Esophagus squamous epithelium (tissue), 4 donors: ENCODE measurements at regions not wholly inside any gene's neighbourhood (a gene's known extent, or its start where the extent isn't known, plus 50 kb on each side); places are given as distances from the start of the nearest gene placed in this dataset.
"Not testable (repeated sequence)": the region's sequence is repeated elsewhere in the genome, so short reads cannot be mapped to it uniquely, and the experiment has no call there.

Experiments used
- CTCF ChIP-seq, 6 experiments: fragments of 450-650 bp in 4 of 6; fragments of 200-600 bp in 2 of 6; sonication (generic) in 2 of 6; IDR thresholded peaks; one replicate each; pipeline ENCODE4 v1.5.1; 2016 to 2019; ENCODE audit warnings: antibody characterized with exemption in 6 of 6, mild to moderate bottlenecking in 4 of 6, moderate library complexity in 4 of 6
- POLR2A ChIP-seq, 4 donors: fragments of 450-650 bp; IDR thresholded peaks; one replicate each; pipeline ENCODE4 v1.6.1; 2017; ENCODE audit warnings: antibody characterized with exemption in 4 of 4, mild to moderate bottlenecking in 4 of 4, moderate library complexity in 3 of 4

- not testable (repeated sequence) for TF ChIP-seq CTCF, POLR2A (IDR thresholded peaks at IDR 0.05)
Measured at GRCh38 chr21:23548924-23549323, 2058.4 kb downstream of the MRPL39 start.
